Body of pancreas (tissue), 4 donors: ENCODE measurements at regions not wholly inside any gene's neighbourhood (a gene's known extent, or its start where the extent isn't known, plus 50 kb on each side); places are given as distances from the start of the nearest gene placed in this dataset.

Source experiments
- ATAC-seq: fragments of 150-250 bp; one replicate; pipeline ENCODE4 v1.9.1; 2016
- DNase-seq, 4 donors: peaks; one replicate each; pipeline ENCODE4 v3.0.0-alpha.2; 2019
- H3K27ac ChIP-seq, 4 donors: fragments of 200-600 bp; sonication (generic); 1 replicate in 3 of 4; 2 replicates in 1 of 4; pipeline versions ENCODE4 v1.5.1 to v1.6.1; 2016 to 2019; ENCODE audit warnings: mild to moderate bottlenecking in 1 of 4, mixed read lengths in 1 of 4, moderate library complexity in 1 of 4
- H3K27me3 ChIP-seq, 2 donors: fragments of 200-600 bp; sonication (generic); one replicate each; pipeline ENCODE4 v1.6.0; 2016; ENCODE audit warnings: mild to moderate bottlenecking in 1 of 2
- H3K36me3 ChIP-seq, 2 donors: fragments of 200-600 bp; sonication (generic); replicated peaks in 1 of 2; 2 replicates each; pipeline ENCODE4 v1.5.1; 2016; ENCODE audit warnings: low read depth in 2 of 2; ENCODE audit not compliant: insufficient read depth in 1 of 2
- H3K4me1 ChIP-seq: fragments of 200-600 bp; sonication (generic); one replicate; pipeline ENCODE4 v1.6.0; 2016
- H3K4me3 ChIP-seq, 2 donors: fragments of 200-600 bp; sonication (generic); 1 replicate in 1 of 2; 2 replicates in 1 of 2; pipeline ENCODE4 v1.5.1; 2016 to 2019
- H3K9me3 ChIP-seq, 3 donors: fragments of 200-600 bp; sonication (generic); 1 replicate in 2 of 3; 2 replicates in 1 of 3; pipeline ENCODE4 v1.5.1; 2016
- CTCF ChIP-seq, 7 experiments: fragments of 450-650 bp in 4 of 7; fragments of 200-600 bp in 3 of 7; sonication (generic) in 3 of 7; IDR thresholded peaks; one replicate each; pipeline ENCODE4 v1.5.1; 2016 to 2019; ENCODE audit warnings: antibody characterized with exemption in 7 of 7
- POLR2A ChIP-seq, 3 donors: fragments of 450-650 bp; IDR thresholded peaks; one replicate each; pipeline ENCODE4 v1.6.1; 2016; ENCODE audit warnings: antibody characterized with exemption in 3 of 3, mild to moderate bottlenecking in 2 of 3
- WGBS, 2 donors: methylation state at CpG; one replicate each; pipeline ENCODE4 v1.1.5; 2017; 5-methylcytosine and 5-hydroxymethylcytosine counted together
- intact Hi-C: fragments of 100-400 bp; cut with DNase I; formaldehyde crosslinking; loops from one replicate; pipeline ENCODE4 v1.15.1; 2023

GRCh38 chr2:5940596-5941535, 248.7 kb downstream of the SOX11 start:
- Histone ChIP-seq H3K36me3 (no peaks in the 10 kb centered on the region), H3K4me3 (no peak overlapping the region), H3K4me1 (no peaks in the 10 kb centered on the region), H3K9me3 (no peaks in the 10 kb centered on the region), H3K27ac (no peak overlapping the region), H3K27me3 (no peaks in the 10 kb centered on the region)
- WGBS, 2 donors = 67 to 86% methylated on average over 2 to 7 of the region's 7 CpGs
- TF ChIP-seq CTCF (IDR thresholded peaks at IDR 0.05) (no peak), POLR2A (IDR thresholded peaks at IDR 0.05) (no peak)
- DNase-seq (no peak), ATAC-seq (no peak)
- intact Hi-C loops = no loop called here

GRCh38 chr2:5942204-5942603, 250.0 kb downstream of the SOX11 start:
- WGBS, 2 donors = 81 to 92% methylated on average over 3 to 7 of the region's 7 CpGs
- intact Hi-C loops = no loop called here

GRCh38 chr2:5945742-5946141, 253.6 kb downstream of the SOX11 start:
- WGBS, 2 donors = 75 to 80% methylated on average over 9 of the region's 9 CpGs
- no peak for ATAC-seq
- DNase-seq = no peak
- no peaks in the 10 kb centered on the region for H3K27me3 ChIP-seq
- intact Hi-C loops = no loop called here
- H3K9me3 ChIP-seq = no peaks in the 10 kb centered on the region
- no peak for TF ChIP-seq POLR2A (IDR thresholded peaks at IDR 0.05)
- TF ChIP-seq CTCF (IDR thresholded peaks at IDR 0.05) = no peak
- no peak overlapping the region for H3K4me3 ChIP-seq
- H3K4me1 ChIP-seq = no peaks in the 10 kb centered on the region
- H3K36me3 ChIP-seq = no peaks in the 10 kb centered on the region
- no peak overlapping the region for H3K27ac ChIP-seq

More at GRCh38 chr2:5942204-5942603, 250.0 kb downstream of the SOX11 start:
- Histone ChIP-seq H3K27me3 (no peaks in the 10 kb centered on the region), H3K4me1 (no peaks in the 10 kb centered on the region), H3K9me3 (no peaks in the 10 kb centered on the region), H3K4me3 (no peak overlapping the region), H3K36me3 (no peaks in the 10 kb centered on the region), H3K27ac (no peak overlapping the region)
- no peak for TF ChIP-seq CTCF (IDR thresholded peaks at IDR 0.05)
- no peak for TF ChIP-seq POLR2A (IDR thresholded peaks at IDR 0.05)
- ATAC-seq (no peak), DNase-seq (no peak)

GRCh38 chr2:5946225-5947115, 254.3 kb downstream of the SOX11 start:
- DNase-seq (no peak), ATAC-seq (no peak)
- intact Hi-C loops = no loop called here
- TF ChIP-seq CTCF (IDR thresholded peaks at IDR 0.05) = no peak
- TF ChIP-seq POLR2A (IDR thresholded peaks at IDR 0.05) = no peak
- H3K9me3 ChIP-seq = no peaks in the 10 kb centered on the region
- no peak overlapping the region for H3K4me3 ChIP-seq
- WGBS, 2 donors = 46 to 61% methylated on average over 14 to 15 of the region's 15 CpGs
- no peaks in the 10 kb centered on the region for H3K36me3 ChIP-seq
- no peaks in the 10 kb centered on the region for H3K27me3 ChIP-seq
- no peak overlapping the region for H3K27ac ChIP-seq
- H3K4me1 ChIP-seq = no peaks in the 10 kb centered on the region
